IPS-18a (cell line): ENCODE measurements at regions not wholly inside any gene's neighbourhood (a gene's known extent, or its start where the extent isn't known, plus 50 kb on each side); places are given as distances from the start of the nearest gene placed in this dataset.

Experiments used
- H3K27ac ChIP-seq: one replicate; pipeline ENCODE4 v1.5.1; 2013; ENCODE audit warnings: low read length
- H3K27me3 ChIP-seq: one replicate; pipeline ENCODE4 v1.6.1; 2013; ENCODE audit warnings: mild to moderate bottlenecking, low read length; ENCODE audit not compliant: control insufficient read depth, insufficient read depth
- H3K36me3 ChIP-seq: one replicate; pipeline ENCODE4 v1.6.1; 2013; ENCODE audit warnings: low read depth, low read length; ENCODE audit not compliant: control insufficient read depth
- H3K4me1 ChIP-seq: one replicate; pipeline ENCODE4 v1.6.1; 2013; ENCODE audit warnings: low read depth, low read length; ENCODE audit not compliant: control insufficient read depth
- H3K4me3 ChIP-seq: one replicate; pipeline ENCODE4 v1.5.1; 2013; ENCODE audit warnings: low read length
- H3K9ac ChIP-seq: one replicate; pipeline ENCODE4 v1.6.1; 2013; ENCODE audit warnings: mild to moderate bottlenecking, low read length, moderate library complexity
- H3K9me3 ChIP-seq: one replicate; pipeline ENCODE4 v1.6.1; 2013; ENCODE audit warnings: low read depth, low read length; ENCODE audit not compliant: control insufficient read depth

DNA sequence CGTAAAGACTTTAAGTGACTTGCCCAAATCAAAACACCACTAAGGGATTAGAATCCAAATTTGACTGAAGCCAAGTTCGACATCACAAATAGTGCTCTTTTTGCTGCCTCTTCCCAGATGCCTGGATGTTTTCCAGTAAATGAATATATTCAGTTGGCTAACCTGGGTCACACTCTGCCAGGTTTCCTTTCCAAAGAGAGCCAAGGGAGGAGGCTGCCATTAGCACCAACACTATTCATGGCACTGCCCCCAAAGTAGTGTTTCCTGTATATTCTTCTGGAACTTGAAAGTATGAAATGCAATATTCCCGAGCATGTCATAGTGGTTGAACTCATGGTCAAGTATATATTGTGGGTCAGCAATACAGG, 219.3 kb upstream of the UBASH3B start:
- Histone ChIP-seq H3K4me1 (peaks cover 21% of the 10 kb centered on the region), H3K9me3 (no peaks in the 10 kb centered on the region), H3K27me3 (no peaks in the 10 kb centered on the region), H3K27ac (no peak overlapping the region), H3K4me3 (no peak overlapping the region), H3K36me3 (no peaks in the 10 kb centered on the region), H3K9ac (no peak overlapping the region)

DNA sequence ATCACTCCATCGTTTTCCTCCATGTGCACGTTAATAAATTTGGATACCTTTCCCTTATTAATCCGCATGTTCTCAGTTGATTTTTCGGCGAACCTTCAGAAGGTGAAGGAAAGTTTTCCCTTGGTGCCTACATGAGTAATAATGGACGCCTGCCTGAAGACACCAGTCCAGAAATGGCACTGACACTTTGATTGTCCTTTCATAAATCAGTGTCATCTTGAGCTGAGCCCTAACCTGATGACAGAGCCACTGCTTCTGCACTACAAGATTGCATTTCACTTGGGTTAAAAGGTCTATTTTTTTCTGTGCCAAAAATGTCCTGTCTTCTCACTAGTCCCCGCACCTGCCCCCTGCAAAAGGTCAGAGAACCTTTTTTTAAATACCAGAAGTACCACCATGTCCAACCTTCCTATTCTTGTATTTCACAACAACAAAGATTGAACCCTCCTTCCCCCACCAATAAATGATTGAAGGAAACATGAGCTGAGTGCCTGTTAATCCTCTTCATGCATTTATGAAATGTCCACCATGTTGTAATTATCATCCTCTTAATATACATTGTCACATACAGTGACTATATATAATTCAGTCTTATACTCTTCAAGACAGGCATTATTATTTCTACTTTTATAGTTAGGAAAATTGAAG, 219.9 kb upstream of the UBASH3B start:
- Histone ChIP-seq H3K36me3 (no peaks in the 10 kb centered on the region), H3K27ac (no peak overlapping the region), H3K4me1 (peaks cover 21% of the 10 kb centered on the region), H3K27me3 (no peaks in the 10 kb centered on the region), H3K4me3 (no peak overlapping the region), H3K9ac (no peak overlapping the region), H3K9me3 (no peaks in the 10 kb centered on the region)

DNA sequence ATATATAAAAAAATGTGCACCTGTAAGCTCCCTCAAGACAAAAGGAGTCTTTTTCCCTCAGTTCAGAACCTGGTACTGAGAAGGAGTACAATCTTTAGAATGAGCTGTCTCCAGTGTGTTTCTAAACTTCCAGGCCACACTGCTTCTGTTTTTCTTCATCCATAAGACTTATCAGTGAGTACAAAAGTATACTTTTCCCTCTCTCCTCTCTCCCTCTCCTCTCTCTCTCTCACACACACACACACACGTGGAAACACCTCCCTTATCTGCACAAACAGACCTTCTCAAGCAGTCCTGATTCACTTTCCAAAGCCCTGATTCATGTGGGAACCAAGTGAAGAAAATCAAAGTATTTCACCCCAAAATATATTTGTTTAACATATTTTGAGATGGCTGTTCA, 220.7 kb upstream of the UBASH3B start:
- no peaks in the 10 kb centered on the region for H3K9me3 ChIP-seq
- no peak overlapping the region for H3K27ac ChIP-seq
- no peaks in the 10 kb centered on the region for H3K27me3 ChIP-seq
- no peak overlapping the region for H3K9ac ChIP-seq
- peaks cover 17% of the 10 kb centered on the region for H3K4me1 ChIP-seq
- no peaks in the 10 kb centered on the region for H3K36me3 ChIP-seq
- H3K4me3 ChIP-seq: no peak overlapping the region

DNA sequence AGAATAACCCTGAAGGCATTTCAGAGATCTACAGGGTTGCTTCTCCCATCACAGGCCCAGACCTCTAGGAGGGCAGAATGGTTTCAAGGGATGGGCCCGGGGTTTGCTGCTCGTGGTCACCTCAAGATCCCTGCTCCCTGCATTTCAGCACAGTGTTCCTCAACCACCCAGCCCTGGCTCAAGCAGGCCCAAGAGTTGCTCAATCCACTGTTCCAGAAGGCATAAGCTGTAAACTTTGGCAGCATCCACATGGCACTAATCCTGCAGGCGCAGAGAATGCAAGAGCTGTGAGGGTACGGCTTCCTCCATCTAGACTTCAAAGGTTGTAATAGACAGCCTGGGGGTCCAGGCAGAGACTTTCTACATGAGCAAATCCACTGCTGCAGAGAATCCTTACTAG, 225.0 kb upstream of the UBASH3B start:
- H3K9ac ChIP-seq: no peak overlapping the region
- H3K9me3 ChIP-seq: no peaks in the 10 kb centered on the region
- H3K36me3 ChIP-seq: no peaks in the 10 kb centered on the region
- H3K4me3 ChIP-seq: no peak overlapping the region
- H3K27me3 ChIP-seq: no peaks in the 10 kb centered on the region
- peaks cover 10% of the 10 kb centered on the region for H3K4me1 ChIP-seq
- no peak overlapping the region for H3K27ac ChIP-seq

DNA sequence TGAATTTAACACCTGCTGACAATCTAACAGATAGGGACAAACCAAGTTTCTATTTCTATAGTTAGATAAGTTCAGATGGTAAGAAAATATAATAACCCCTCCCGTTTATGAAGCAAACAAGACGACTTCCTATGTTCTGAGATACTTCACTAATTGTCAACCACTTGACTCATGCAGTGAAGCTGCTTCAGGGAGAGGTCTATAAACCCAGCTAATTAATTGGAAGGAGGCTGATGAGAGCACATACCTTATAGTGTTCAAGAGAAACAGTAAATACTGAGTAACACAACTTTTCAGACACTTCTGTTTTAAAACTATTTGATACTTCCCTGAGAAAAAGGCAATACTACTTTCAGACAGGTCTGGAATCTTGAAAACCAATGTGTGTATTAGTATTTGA, 229.4 kb upstream of the UBASH3B start:
- Histone ChIP-seq H3K4me1 (peaks cover 8% of the 10 kb centered on the region), H3K27me3 (no peaks in the 10 kb centered on the region), H3K4me3 (no peak overlapping the region), H3K36me3 (no peaks in the 10 kb centered on the region), H3K27ac (no peak overlapping the region), H3K9ac (no peak overlapping the region), H3K9me3 (no peaks in the 10 kb centered on the region)

DNA sequence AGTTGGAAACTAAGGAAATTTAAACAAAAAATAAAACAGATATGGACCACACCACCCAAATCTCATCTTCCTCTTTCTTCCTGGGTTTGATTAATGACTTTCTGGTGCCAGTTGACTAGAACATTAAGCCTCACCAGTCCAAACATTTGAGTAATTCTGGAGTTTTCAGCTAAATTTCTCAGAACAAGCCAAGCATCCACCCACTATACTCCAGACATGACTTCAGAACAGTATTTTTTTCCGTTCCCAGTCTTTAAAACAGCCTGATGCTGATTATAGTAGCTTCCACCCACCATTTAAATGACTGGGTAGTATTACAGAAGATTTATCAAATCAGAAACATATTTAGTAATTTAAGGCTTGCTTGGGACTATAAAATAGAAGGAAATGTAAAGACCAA, 230.9 kb upstream of the UBASH3B start:
- Histone ChIP-seq H3K27ac (no peak overlapping the region), H3K9me3 (no peaks in the 10 kb centered on the region)

DNA sequence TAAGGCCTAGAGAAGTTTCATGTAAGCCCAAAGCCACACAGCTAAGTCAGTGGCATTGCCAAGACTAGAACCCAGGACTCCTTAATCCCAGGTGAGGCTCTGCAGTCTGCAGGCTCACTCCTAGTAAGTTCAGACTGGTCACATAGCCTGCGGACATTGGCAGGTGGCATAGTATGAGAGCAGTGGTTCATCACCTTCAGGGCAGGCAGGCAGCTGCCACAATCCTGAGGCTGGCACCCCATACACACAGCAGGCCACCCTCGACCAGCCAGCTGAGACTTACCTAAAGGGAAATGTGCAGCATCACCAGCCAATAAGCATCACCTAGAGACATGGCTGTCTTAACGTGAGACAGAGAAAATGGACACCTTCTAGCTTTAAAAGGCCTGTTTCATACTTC, 231.6 kb upstream of the UBASH3B start:
- Histone ChIP-seq H3K27me3 (no peaks in the 10 kb centered on the region), H3K36me3 (no peaks in the 10 kb centered on the region), H3K27ac (no peak overlapping the region), H3K9ac (no peak overlapping the region), H3K4me3 (no peak overlapping the region), H3K9me3 (no peaks in the 10 kb centered on the region), H3K4me1 (peaks cover 8% of the 10 kb centered on the region)

More for the DNA sequence above, 230.9 kb upstream of the UBASH3B start:
- Histone ChIP-seq H3K36me3 (no peaks in the 10 kb centered on the region), H3K4me3 (no peak overlapping the region), H3K9ac (no peak overlapping the region), H3K4me1 (peaks cover 8% of the 10 kb centered on the region), H3K27me3 (no peaks in the 10 kb centered on the region)

DNA sequence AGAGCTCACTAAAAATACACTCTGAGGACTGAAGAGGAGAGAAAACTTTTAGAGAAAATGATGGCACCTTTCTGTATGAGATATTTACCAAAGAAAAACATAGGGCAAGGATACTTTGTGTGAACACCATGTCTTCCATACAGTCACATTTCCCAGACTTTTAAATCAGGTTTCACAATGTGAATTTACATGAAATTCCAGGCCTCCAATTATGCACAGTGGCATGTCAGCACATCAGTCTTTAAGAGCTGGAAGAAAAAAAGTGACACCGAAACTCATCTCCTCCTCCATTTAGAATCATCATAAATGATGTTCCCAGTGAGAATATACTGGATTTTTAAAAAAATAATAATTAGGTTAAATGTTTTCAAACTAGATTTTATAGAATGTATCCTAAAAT, 232.2 kb upstream of the UBASH3B start:
- Histone ChIP-seq H3K9ac (no peak overlapping the region), H3K27me3 (no peaks in the 10 kb centered on the region), H3K27ac (no peak overlapping the region), H3K36me3 (no peaks in the 10 kb centered on the region), H3K4me1 (peaks cover 8% of the 10 kb centered on the region), H3K4me3 (no peak overlapping the region), H3K9me3 (no peaks in the 10 kb centered on the region)

DNA sequence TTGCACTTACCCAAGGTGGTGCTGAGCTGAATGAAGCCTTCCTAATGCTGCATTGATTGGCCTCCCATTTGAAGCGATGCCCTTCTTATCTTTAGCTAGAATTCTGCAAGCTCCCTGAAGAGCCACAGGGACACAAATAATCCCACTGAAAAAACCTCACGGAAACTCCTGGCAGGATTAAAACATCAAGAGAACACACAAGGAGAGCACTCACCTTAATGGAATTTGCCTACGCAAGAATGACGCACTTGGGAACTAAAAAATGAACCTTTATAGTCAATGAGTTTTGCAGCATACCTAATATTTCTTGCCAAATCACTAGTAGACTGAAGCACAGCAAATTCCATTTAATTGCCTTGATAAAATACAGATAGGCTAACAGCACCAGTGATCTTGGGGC, 232.8 kb upstream of the UBASH3B start:
- Histone ChIP-seq H3K9me3 (no peaks in the 10 kb centered on the region), H3K27me3 (no peaks in the 10 kb centered on the region), H3K36me3 (no peaks in the 10 kb centered on the region), H3K4me1 (peaks cover 8% of the 10 kb centered on the region), H3K27ac (no peak overlapping the region), H3K4me3 (no peak overlapping the region), H3K9ac (no peak overlapping the region)

DNA sequence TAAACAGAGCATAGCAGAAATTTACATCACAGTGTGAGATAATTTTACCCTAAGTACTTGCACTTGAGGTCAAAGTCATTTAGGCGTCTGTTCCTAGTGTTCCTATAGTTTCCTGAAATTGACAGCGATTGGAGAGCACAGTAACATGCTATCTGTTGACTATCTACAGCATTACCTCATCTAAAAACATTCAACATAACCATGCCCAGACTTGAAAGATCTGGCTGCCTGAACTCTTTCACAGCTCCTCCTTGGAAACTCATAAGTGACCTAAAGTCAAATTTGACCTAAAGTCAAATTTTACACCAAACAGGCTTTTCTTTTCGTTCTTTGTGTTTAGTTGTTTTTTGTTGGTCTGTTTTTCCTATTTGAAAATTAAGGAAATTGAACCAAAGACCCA, 233.8 kb upstream of the UBASH3B start:
- Histone ChIP-seq H3K4me1 (peaks cover 8% of the 10 kb centered on the region), H3K4me3 (no peak overlapping the region), H3K9me3 (no peaks in the 10 kb centered on the region), H3K9ac (no peak overlapping the region), H3K27me3 (no peaks in the 10 kb centered on the region), H3K36me3 (no peaks in the 10 kb centered on the region), H3K27ac (no peak overlapping the region)

DNA sequence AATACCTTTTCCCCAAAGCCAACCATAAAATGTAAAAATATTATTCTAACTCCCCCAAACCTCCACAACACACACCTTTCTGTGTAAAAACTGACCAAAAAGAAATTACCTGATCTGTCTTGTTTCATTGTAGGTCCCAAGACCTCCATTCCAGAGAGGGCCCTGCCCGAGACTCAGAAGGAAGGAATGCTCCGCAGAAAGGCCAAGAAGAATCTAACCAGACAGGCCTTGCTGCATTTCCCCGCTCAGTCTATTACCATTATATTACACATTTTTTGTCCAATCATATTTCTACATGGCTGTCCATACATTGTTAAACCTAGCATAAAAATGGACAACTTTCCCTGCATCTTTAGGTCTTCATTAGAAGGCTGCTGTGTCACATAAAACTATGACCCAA, 237.5 kb upstream of the UBASH3B start:
- Histone ChIP-seq H3K27me3 (no peaks in the 10 kb centered on the region), H3K9me3 (peaks cover 5% of the 10 kb centered on the region), H3K27ac (no peak overlapping the region), H3K36me3 (no peaks in the 10 kb centered on the region), H3K4me1 (peaks cover 7% of the 10 kb centered on the region), H3K9ac (no peak overlapping the region), H3K4me3 (no peak overlapping the region)

DNA sequence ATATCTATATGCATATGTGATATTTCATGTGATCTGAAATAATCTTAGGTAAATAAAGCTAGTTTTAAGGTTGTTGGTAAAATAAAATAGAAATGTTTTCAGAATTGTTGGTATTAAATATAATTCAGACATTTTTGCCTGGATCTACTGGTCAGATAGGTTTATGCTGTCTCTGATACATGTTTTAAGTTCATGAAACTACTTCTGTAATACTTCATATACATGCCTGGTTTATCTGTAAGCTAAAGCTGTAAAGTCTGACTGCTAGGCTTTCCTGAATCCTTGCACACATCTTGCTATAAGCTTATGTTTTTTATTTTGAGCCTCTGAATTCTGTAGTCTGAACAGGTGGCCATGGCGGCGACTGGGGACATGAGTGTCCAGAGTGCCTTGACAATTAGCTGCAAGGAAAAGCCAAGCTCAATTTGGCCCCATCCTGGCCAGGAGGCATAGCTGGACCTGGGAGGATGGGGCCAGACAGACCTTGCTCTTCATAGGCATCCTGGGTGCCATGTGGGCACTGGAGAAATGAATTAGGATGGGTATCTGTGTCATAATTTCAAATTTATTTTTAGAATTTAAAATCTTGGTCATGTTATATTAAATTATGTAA, 241.0 kb upstream of the UBASH3B start:
- Histone ChIP-seq H3K27ac (no peak overlapping the region), H3K9ac (no peak overlapping the region), H3K27me3 (no peaks in the 10 kb centered on the region), H3K4me3 (no peak overlapping the region), H3K36me3 (no peaks in the 10 kb centered on the region), H3K4me1 (peaks cover 15% of the 10 kb centered on the region), H3K9me3 (peaks cover 5% of the 10 kb centered on the region)
